Natural killer cell (primary cell): ENCODE measurements at regions not wholly inside any gene's neighbourhood (a gene's known extent, or its start where the extent isn't known, plus 50 kb on each side); places are given as distances from the start of the nearest gene placed in this dataset.

Source experiments
- ATAC-seq, 3 donors: fragments of 150-1000 bp in 2 of 3; fragments of 200-7000 bp in 1 of 3; cut with Tn5 transposase; 1 replicate in 1 of 3; 2 replicates in 2 of 3; pipeline ENCODE4 v1.10.0; 2021; ENCODE audit warnings: mild to moderate bottlenecking in 2 of 3, moderate library complexity in 2 of 3
- DNase-seq, 2 donors: peaks; one replicate each; pipeline versions ENCODE4 v3.0.0 to v3.0.0-alpha.2; 2013 to 2021; ENCODE audit warnings: mixed read lengths in 1 of 2
- H3K27ac ChIP-seq: one replicate; pipeline ENCODE4 v1.5.1; 2013; ENCODE audit warnings: mild to moderate bottlenecking, low read length
- H3K27me3 ChIP-seq: one replicate; pipeline ENCODE4 v1.6.1; 2013; ENCODE audit warnings: low read length; ENCODE audit not compliant: control insufficient read depth, insufficient read depth
- H3K36me3 ChIP-seq: one replicate; pipeline ENCODE4 v1.6.1; 2013; ENCODE audit warnings: low read length; ENCODE audit not compliant: control insufficient read depth, insufficient read depth
- H3K4me1 ChIP-seq: one replicate; pipeline ENCODE4 v1.6.1; 2013; ENCODE audit warnings: low read length; ENCODE audit not compliant: control insufficient read depth, insufficient read depth
- H3K4me3 ChIP-seq: one replicate; pipeline ENCODE4 v1.5.1; 2013; ENCODE audit warnings: low read length
- H3K9me3 ChIP-seq: one replicate; pipeline ENCODE4 v1.6.1; 2013; ENCODE audit warnings: low read length; ENCODE audit not compliant: control insufficient read depth, insufficient read depth
- H3K27ac Mint-ChIP-seq, 2 donors: one replicate each; pipeline ENCODE4 v1.8.0; 2022; ENCODE audit warnings: mild to moderate bottlenecking in 2 of 2, mixed read lengths in 2 of 2, moderate library complexity in 1 of 2
- H3K27me3 Mint-ChIP-seq, 2 donors: one replicate each; pipeline ENCODE4 v1.8.0; 2022; ENCODE audit warnings: low read depth in 2 of 2, mixed read lengths in 2 of 2
- H3K36me3 Mint-ChIP-seq: one replicate; pipeline ENCODE4 v1.8.0; 2022; ENCODE audit warnings: mixed read lengths
- H3K4me1 Mint-ChIP-seq, 2 donors: one replicate each; pipeline ENCODE4 v1.8.0; 2022; ENCODE audit warnings: mixed read lengths in 2 of 2
- H3K4me3 Mint-ChIP-seq: one replicate; pipeline ENCODE4 v1.8.0; 2022; ENCODE audit warnings: mild to moderate bottlenecking, moderate library complexity, mixed read lengths
- H3K9me3 Mint-ChIP-seq, 2 donors: one replicate each; pipeline ENCODE4 v1.8.0; 2022; ENCODE audit warnings: mixed read lengths in 2 of 2
- CTCF ChIP-seq: fragments of 200-600 bp; IDR thresholded peaks from one replicate; pipeline ENCODE4 v1.8.0; 2022; ENCODE audit warnings: antibody characterized with exemption
- WGBS: methylation state at CpG from one replicate; pipeline ENCODE4 v1.1.7; 2013; ENCODE audit warnings: missing lambda C conversion rate; ENCODE audit not compliant: insufficient coverage; 5-methylcytosine and 5-hydroxymethylcytosine counted together
- intact Hi-C: fragments of 100-400 bp; cut with micrococcal nuclease; formaldehyde crosslinking; loops from one replicate; pipeline ENCODE4 v1.14.2; 2022

DNA sequence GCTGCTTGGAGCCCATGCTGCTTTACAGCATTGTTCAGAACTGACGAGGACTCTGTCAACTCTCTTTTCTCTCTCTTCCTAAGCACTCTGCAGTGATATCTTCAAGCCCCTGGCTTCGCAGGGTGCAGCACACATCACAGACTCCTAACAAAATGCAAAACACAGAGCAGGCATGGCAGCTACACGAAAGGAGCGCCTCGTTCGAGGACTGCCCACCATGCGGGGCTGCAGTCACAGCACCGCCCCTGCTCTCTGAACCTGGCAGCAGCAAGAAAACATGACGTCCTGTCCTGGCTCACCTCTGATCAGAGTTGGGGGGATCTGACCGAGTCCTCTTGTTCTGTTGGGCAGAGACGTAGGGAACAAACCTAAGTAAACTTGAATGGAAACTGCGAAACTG lies 281.7 kb downstream of the CDH26 start:
- Mint-ChIP-seq H3K36me3 (no peaks in the 10 kb centered on the region), H3K27ac (no peak overlapping the region), H3K4me3 (no peak overlapping the region), H3K27me3 (no peaks in the 10 kb centered on the region), H3K4me1 (peaks cover 6 to 17% of the 10 kb centered on the region in 2 donors), H3K9me3 (no peaks in the 10 kb centered on the region)
- no peak for ATAC-seq
- Histone ChIP-seq H3K4me1 (no peaks in the 10 kb centered on the region), H3K4me3 (no peak overlapping the region), H3K9me3 (no peaks in the 10 kb centered on the region), H3K27me3 (no peaks in the 10 kb centered on the region), H3K27ac (no peak overlapping the region), H3K36me3 (no peaks in the 10 kb centered on the region)
- DNase-seq, result no peak
- 91% methylated on average over 12 of the region's 12 CpGs for WGBS
- no peak for TF ChIP-seq CTCF
- intact Hi-C loops, result no loop called here

- no peak overlapping the region for H3K27ac ChIP-seq
- H3K36me3 ChIP-seq, result no peaks in the 10 kb centered on the region
- no peak overlapping the region for H3K27ac Mint-ChIP-seq
- TF ChIP-seq CTCF, result no peak
- no peaks in the 10 kb centered on the region for H3K9me3 ChIP-seq
- no peak for DNase-seq
- intact Hi-C loops, result no loop called here
- no peak for ATAC-seq
- no peak overlapping the region for H3K4me3 ChIP-seq
- no peaks in the 10 kb centered on the region for H3K4me1 ChIP-seq
- no peaks in the 10 kb centered on the region for H3K36me3 Mint-ChIP-seq
- H3K27me3 Mint-ChIP-seq, result no peaks in the 10 kb centered on the region
- H3K27me3 ChIP-seq, result no peaks in the 10 kb centered on the region
- H3K4me3 Mint-ChIP-seq, result no peak overlapping the region
- peaks cover 6 to 17% of the 10 kb centered on the region in 2 donors for H3K4me1 Mint-ChIP-seq
- no peaks in the 10 kb centered on the region for H3K9me3 Mint-ChIP-seq
- WGBS, result 87% methylated on average over 7 of the region's 7 CpGs
Observed at GRCh38 chr20:60240415-60240814, 282.2 kb downstream of the CDH26 start.

DNA sequence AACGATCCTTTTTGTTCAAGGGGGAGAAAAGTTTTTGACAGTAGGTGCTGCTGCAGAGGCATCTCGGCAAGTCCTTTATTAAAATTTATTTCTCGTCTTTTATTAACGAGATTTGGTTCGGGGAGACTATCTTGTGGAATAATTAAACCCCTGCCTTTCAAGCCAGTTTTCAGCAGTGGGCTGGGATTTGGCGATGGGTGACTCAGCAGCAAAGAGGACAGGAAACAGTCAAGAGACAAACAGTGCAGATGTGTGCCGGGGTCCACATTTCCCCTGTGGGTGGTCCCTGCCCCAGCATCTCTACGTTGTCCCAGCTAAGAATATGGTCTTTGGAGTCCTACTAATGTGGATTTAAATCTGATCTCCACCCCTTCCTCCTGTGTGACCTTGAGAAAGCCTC lies 282.8 kb downstream of the CDH26 start:
- ATAC-seq, result no peak

More for the DNA sequence above, 282.8 kb downstream of the CDH26 start:
- H3K4me3 Mint-ChIP-seq, result no peak overlapping the region
- H3K9me3 Mint-ChIP-seq, result no peaks in the 10 kb centered on the region
- intact Hi-C loops, result no loop called here
- peaks cover 6 to 17% of the 10 kb centered on the region in 2 donors for H3K4me1 Mint-ChIP-seq
- no peak for TF ChIP-seq CTCF
- no peaks in the 10 kb centered on the region for H3K27me3 ChIP-seq
- no peak overlapping the region for H3K4me3 ChIP-seq
- 67% methylated on average over 8 of the region's 8 CpGs for WGBS
- H3K36me3 ChIP-seq, result no peaks in the 10 kb centered on the region
- H3K4me1 ChIP-seq, result no peaks in the 10 kb centered on the region
- no peaks in the 10 kb centered on the region for H3K9me3 ChIP-seq
- H3K27ac Mint-ChIP-seq, result no peak overlapping the region
- H3K36me3 Mint-ChIP-seq, result no peaks in the 10 kb centered on the region
- no peak for DNase-seq
- H3K27me3 Mint-ChIP-seq, result no peaks in the 10 kb centered on the region
- H3K27ac ChIP-seq, result no peak overlapping the region
